PC-9 (cell line): ENCODE measurements at regions not wholly inside any gene's neighbourhood (a gene's known extent, or its start where the extent isn't known, plus 50 kb on each side); places are given as distances from the start of the nearest gene placed in this dataset.

ENCODE experiments used
- BruUV-seq: library from RNA; stranded (reverse); fragments of 400-500 nt; replicated peaks from 2 replicates; lab custom pipeline; 2021; lab: Mats Ljungman, UMichigan
- CTCF ChIA-PET: fragments of 300-600 bp; sonication (Branson Sonifier 250); formaldehyde crosslinking; loops from one replicate; lab custom pipeline; 2022; ENCODE audit warnings: antibody characterized with exemption; lab: Charles Lee
- POLR2A ChIA-PET: fragments of 300-600 bp; sonication (Branson Sonifier 250); formaldehyde crosslinking; loops from one replicate; lab custom pipeline; 2022; ENCODE audit warnings: antibody characterized with exemption; ENCODE audit not compliant: unreplicated experiment; lab: Charles Lee
- DNase-seq, 2 experiments: peaks; one replicate each; pipeline versions ENCODE4 v3.0.0 to v3.0.0-alpha.2; 2015 to 2022; ENCODE audit warnings: mixed read lengths in 1 of 2
- H2AFZ ChIP-seq: fragments of 200-600 bp; sonication (generic); 2 replicates; pipeline ENCODE4 v1.8.1; 2017; ENCODE audit warnings: antibody characterized with exemption
- H3F3A ChIP-seq: fragments of 200-600 bp; sonication (generic); 2 replicates; pipeline ENCODE4 v1.8.1; 2017; ENCODE audit warnings: antibody characterized with exemption, mild to moderate bottlenecking, low read depth; ENCODE audit not compliant: insufficient read depth
- H3K27ac ChIP-seq: fragments of 200-600 bp; sonication (generic); 2 replicates; pipeline ENCODE4 v1.6.1; 2016; ENCODE audit warnings: mixed run types
- H3K27me3 ChIP-seq: fragments of 200-600 bp; sonication (generic); 2 replicates; pipeline ENCODE4 v1.6.1; 2016; ENCODE audit warnings: low read depth, mixed run types; ENCODE audit not compliant: insufficient read depth
- H3K36me3 ChIP-seq: fragments of 200-600 bp; sonication (generic); 2 replicates; pipeline ENCODE4 v1.6.1; 2016; ENCODE audit warnings: low read depth, mixed run types
- H3K4me1 ChIP-seq: fragments of 200-600 bp; sonication (generic); replicated peaks from 2 replicates; pipeline ENCODE4 v1.6.1; 2016; ENCODE audit warnings: mixed run types; ENCODE audit not compliant: insufficient read depth
- H3K4me2 ChIP-seq: fragments of 200-600 bp; sonication (generic); 2 replicates; pipeline ENCODE4 v1.6.1; 2017; ENCODE audit warnings: mixed run types
- H3K4me3 ChIP-seq: fragments of 200-600 bp; sonication (generic); 2 replicates; pipeline ENCODE4 v1.6.1; 2016; ENCODE audit warnings: mixed run types
- H3K79me2 ChIP-seq: fragments of 200-600 bp; sonication (generic); 2 replicates; pipeline ENCODE4 v1.6.1; 2017; ENCODE audit warnings: low read depth, mixed run types
- H3K9me2 ChIP-seq: fragments of 200-600 bp; sonication (generic); 2 replicates; pipeline ENCODE4 v1.8.1; 2017; ENCODE audit warnings: mild to moderate bottlenecking; ENCODE audit not compliant: insufficient read depth
- H3K9me3 ChIP-seq: fragments of 200-600 bp; sonication (generic); 2 replicates; pipeline ENCODE4 v1.8.1; 2016; ENCODE audit warnings: low read depth; ENCODE audit not compliant: insufficient read depth
- H4K20me1 ChIP-seq: fragments of 200-600 bp; sonication (generic); 2 replicates; pipeline ENCODE4 v1.8.1; 2017; ENCODE audit not compliant: insufficient read depth
- EZH2 ChIP-seq: fragments of 200-600 bp; sonication (generic); IDR thresholded peaks from 2 replicates; pipeline ENCODE4 v1.8.0; 2017; ENCODE audit warnings: antibody characterized with exemption, low read depth
- intact Hi-C: fragments of 100-400 bp; cut with micrococcal nuclease; formaldehyde crosslinking; loops from one replicate; pipeline ENCODE4 v1.10.0; 2022; ENCODE audit not compliant: unreplicated experiment
- TF ChIP-seq, protein P1 (sequence below): fragments of 200-600 bp; sonication (generic); conservative IDR thresholded peaks from 2 replicates; pipeline ENCODE4 v1.6.1; 2017; ENCODE audit warnings: mixed run types, antibody characterized with exemption, mild to moderate bottlenecking, moderate library complexity

DNA sequence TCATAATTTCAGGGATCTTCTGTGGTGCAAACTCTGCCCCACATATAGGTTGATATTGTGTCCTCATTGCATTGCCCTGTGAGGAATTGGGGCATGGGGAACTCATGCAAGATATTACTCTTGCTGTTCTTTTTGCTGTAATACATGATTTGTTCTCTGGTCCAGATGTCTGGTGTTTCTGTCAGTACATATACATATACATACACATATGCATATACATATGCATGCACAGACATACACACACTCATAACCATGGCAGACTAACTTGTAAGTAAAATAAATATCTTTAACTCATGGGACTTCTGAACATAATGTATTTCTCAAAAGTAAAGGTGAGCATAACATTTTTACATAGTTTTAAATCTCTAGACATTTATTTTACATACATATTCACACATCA, 438.3 kb downstream of the CD109 start:
- H3F3A ChIP-seq: no peaks in the 10 kb centered on the region
- no TSS peak for BruUV-seq
- H3K9me3 ChIP-seq: no peaks in the 10 kb centered on the region
- no peak overlapping the region for H3K4me2 ChIP-seq
- H3K36me3 ChIP-seq: no peaks in the 10 kb centered on the region
- no peak for DNase-seq
- H3K79me2 ChIP-seq: no peaks in the 10 kb centered on the region
- H3K9me2 ChIP-seq: peaks cover 4% of the 10 kb centered on the region; the same call in 1 of the 2 replicates
- no peak overlapping the region for H2AFZ ChIP-seq
- TF ChIP-seq EZH2: no peak
- TF ChIP-seq, protein P1, sequence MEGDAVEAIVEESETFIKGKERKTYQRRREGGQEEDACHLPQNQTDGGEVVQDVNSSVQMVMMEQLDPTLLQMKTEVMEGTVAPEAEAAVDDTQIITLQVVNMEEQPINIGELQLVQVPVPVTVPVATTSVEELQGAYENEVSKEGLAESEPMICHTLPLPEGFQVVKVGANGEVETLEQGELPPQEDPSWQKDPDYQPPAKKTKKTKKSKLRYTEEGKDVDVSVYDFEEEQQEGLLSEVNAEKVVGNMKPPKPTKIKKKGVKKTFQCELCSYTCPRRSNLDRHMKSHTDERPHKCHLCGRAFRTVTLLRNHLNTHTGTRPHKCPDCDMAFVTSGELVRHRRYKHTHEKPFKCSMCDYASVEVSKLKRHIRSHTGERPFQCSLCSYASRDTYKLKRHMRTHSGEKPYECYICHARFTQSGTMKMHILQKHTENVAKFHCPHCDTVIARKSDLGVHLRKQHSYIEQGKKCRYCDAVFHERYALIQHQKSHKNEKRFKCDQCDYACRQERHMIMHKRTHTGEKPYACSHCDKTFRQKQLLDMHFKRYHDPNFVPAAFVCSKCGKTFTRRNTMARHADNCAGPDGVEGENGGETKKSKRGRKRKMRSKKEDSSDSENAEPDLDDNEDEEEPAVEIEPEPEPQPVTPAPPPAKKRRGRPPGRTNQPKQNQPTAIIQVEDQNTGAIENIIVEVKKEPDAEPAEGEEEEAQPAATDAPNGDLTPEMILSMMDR: no peak
- H3K4me1 ChIP-seq: no peaks in the 10 kb centered on the region
- H3K4me3 ChIP-seq: no peak overlapping the region
- H3K27me3 ChIP-seq: no peaks in the 10 kb centered on the region
- H4K20me1 ChIP-seq: no peaks in the 10 kb centered on the region
- intact Hi-C loops: no loop called here
- POLR2A ChIA-PET: no interaction called here
- no peak overlapping the region for H3K27ac ChIP-seq
- CTCF ChIA-PET: no interaction called here

DNA sequence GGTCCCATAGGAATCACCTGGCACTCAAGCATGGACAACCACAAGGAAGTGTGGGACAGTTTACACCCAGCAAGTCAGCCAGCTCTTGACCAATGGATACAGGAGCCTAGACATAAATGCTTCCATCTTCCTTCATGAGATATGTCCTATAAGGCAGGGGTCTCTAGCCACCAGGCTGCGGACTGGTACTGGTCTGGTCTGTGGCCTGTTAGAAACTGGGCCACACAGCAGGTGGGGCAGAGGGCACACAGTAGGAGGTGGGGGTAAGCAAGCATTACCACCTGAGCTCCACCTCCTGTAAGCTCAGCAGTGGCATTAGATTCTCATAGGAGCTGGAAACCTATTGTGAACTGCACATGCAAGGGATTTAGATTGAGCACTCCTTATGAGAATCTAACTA, 437.1 kb downstream of the CD109 start:
- CTCF ChIA-PET: no interaction called here
- Histone ChIP-seq H3K27ac (no peak overlapping the region), H3K27me3 (no peaks in the 10 kb centered on the region), H3K36me3 (no peaks in the 10 kb centered on the region), H3K4me2 (no peak overlapping the region), H4K20me1 (no peaks in the 10 kb centered on the region), H3K79me2 (no peaks in the 10 kb centered on the region), H3F3A (no peaks in the 10 kb centered on the region), H3K4me3 (no peak overlapping the region), H3K4me1 (no peaks in the 10 kb centered on the region), H3K9me2 (peaks cover 4% of the 10 kb centered on the region; the same call in 1 of the 2 replicates), H3K9me3 (no peaks in the 10 kb centered on the region), H2AFZ (no peak overlapping the region)
- no peak for DNase-seq
- no TSS peak for BruUV-seq
- TF ChIP-seq, protein P1: no peak
- no peak for TF ChIP-seq EZH2
- intact Hi-C loops: no loop called here
- POLR2A ChIA-PET: no interaction called here

DNA sequence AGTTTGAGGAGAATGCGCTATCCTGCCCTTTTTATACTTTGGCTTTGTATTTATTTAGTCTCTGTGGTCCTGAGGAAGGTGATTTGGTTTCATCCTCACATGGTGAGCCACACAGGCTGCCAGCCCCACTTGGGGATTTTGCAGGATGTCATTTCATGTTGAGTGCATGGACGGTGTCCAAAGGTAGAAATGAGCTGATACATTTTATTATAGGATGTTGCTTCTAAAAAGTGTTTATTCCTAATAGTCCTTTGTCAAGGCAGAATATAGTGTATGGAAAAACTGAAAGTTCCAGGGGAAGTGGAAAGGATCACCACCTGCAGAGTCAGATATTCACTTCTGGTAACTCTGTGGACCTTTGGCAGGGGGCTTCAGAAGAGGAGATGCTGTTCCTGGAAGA, 434.6 kb downstream of the CD109 start:
- intact Hi-C loops: no loop called here
- Histone ChIP-seq H3F3A (no peaks in the 10 kb centered on the region), H3K27me3 (no peaks in the 10 kb centered on the region), H3K4me2 (no peak overlapping the region), H3K4me3 (no peak overlapping the region), H4K20me1 (no peaks in the 10 kb centered on the region), H2AFZ (no peak overlapping the region), H3K36me3 (no peaks in the 10 kb centered on the region), H3K9me3 (no peaks in the 10 kb centered on the region), H3K27ac (no peak overlapping the region), H3K9me2 (peaks cover 4% of the 10 kb centered on the region; the same call in 1 of the 2 replicates), H3K79me2 (no peaks in the 10 kb centered on the region), H3K4me1 (no peaks in the 10 kb centered on the region)
- DNase-seq: no peak
- no peak for TF ChIP-seq EZH2
- TF ChIP-seq, protein P1: no peak
- BruUV-seq: no TSS peak
- CTCF ChIA-PET: no interaction called here
- POLR2A ChIA-PET: no interaction called here
